Heart left ventricle (tissue), 16 donors: ENCODE measurements at regions not wholly inside any gene's neighbourhood (a gene's known extent, or its start where the extent isn't known, plus 50 kb on each side); places are given as distances from the start of the nearest gene placed in this dataset.

Experiments
- ATAC-seq, 4 donors: fragments of 200-7000 bp; cut with Tn5 transposase; one replicate each; pipeline ENCODE4 v1.9.1; 2020 to 2022; ENCODE audit warnings: moderate library complexity in 4 of 4, mild to moderate bottlenecking in 3 of 4, moderate number of reproducible peaks in 1 of 4
- DNase-seq, 5 donors: peaks; one replicate each; pipeline ENCODE4 v3.0.0-alpha.2; 2020
- H3K27ac ChIP-seq, 12 donors: fragments of 200-600 bp; sonication (generic) in 4 of 12; one replicate each; pipeline versions ENCODE4 v1.5.0 to v1.8.0; 2016 to 2022; ENCODE audit warnings: mild to moderate bottlenecking in 2 of 12
- H3K27me3 ChIP-seq, 9 donors: fragments of 200-600 bp; sonication (generic) in 2 of 9; one replicate each; pipeline versions ENCODE4 v1.5.1 to v1.8.0; 2016 to 2022; ENCODE audit warnings: mild to moderate bottlenecking in 3 of 9
- H3K36me3 ChIP-seq, 9 donors: fragments of 200-600 bp; sonication (generic) in 2 of 9; one replicate each; pipeline versions ENCODE4 v1.5.0 to v1.8.0; 2018 to 2022; ENCODE audit warnings: mild to moderate bottlenecking in 2 of 9
- H3K4me1 ChIP-seq, 12 donors: fragments of 200-600 bp; sonication (generic) in 4 of 12; one replicate each; pipeline versions ENCODE4 v1.5.0 to v1.8.0; 2016 to 2022; ENCODE audit warnings: mild to moderate bottlenecking in 3 of 12
- H3K4me3 ChIP-seq, 12 donors: fragments of 200-600 bp; sonication (generic) in 4 of 12; one replicate each; pipeline versions ENCODE4 v1.5.0 to v1.8.0; 2017 to 2022; ENCODE audit warnings: mild to moderate bottlenecking in 9 of 12, moderate library complexity in 4 of 12
- H3K9me3 ChIP-seq, 12 donors: fragments of 200-600 bp; sonication (generic) in 4 of 12; one replicate each; pipeline versions ENCODE4 v1.5.0 to v1.8.0; 2016 to 2022; ENCODE audit warnings: mild to moderate bottlenecking in 1 of 12
- POLR2A ChIP-seq, 2 donors: fragments of 450-650 bp; IDR thresholded peaks; one replicate each; pipeline ENCODE4 v1.6.1; 2017; ENCODE audit warnings: antibody characterized with exemption in 2 of 2, mild to moderate bottlenecking in 2 of 2, moderate library complexity in 2 of 2
- WGBS, 4 donors: extraction: QIAGEN DNeasy Blood & Tissue Kit in 2 of 4; methylation state at CpG; one replicate each; pipeline versions ENCODE4 v1.1.5 to v1.1.7; 2013 to 2018; 5-methylcytosine and 5-hydroxymethylcytosine counted together
- intact Hi-C, 10 donors: fragments of 100-400 bp; cut with DNase I; formaldehyde crosslinking; loops; one replicate each; pipeline versions ENCODE4 v1.11.1 to v1.14.2; 2022
- TF ChIP-seq, protein P1 (sequence below), 12 donors: fragments of 200-600 bp; sonication (generic) in 4 of 12; IDR thresholded peaks; one replicate each; pipeline versions ENCODE4 v1.5.0 to v1.8.0; 2018 to 2022; ENCODE audit warnings: antibody characterized with exemption in 12 of 12, mild to moderate bottlenecking in 5 of 12
- donor health status: ischemic (EF 13 %, LVEDD 7.1; RV severe dilation, severe dysfunction).
- donor health status: healthy with polysubstance abuse.
- donor health status: DM: no; HTN: yes; CAD: no.
- donor health status: DM: no; HTN: no; CAD: no.
- donor health status: ischemic (EF 25% LVEDD 6.9; RV normal size, moderate dysfunction).
- donor health status: ischemic (EF 25% LVEDD 5.7; RV mildly dilated, moderate dysfunction).
- donor health status: healthy.
- donor health status: DM: yes; HTN: yes; CAD: no.
- donor health status: ischemic (EF 35%, LVEDD 5.7; RV mildly dilated, moderate dysfunction).
- donor health status: nonischemic (EF 11% LVEDD 7.7; RV severe dilation, severe dysfunction).
- donor health status: DM: yes; HTN: yes; CAD: no.
- donor health status: PGD.
- donor health status: ischemic (EF 29% LVEDD 5.4; RV normal size, mild dysfunction).
- donor health status: nonischemic (EF 23%, LVEDD 6.1; RV moderate dilation, normal function).

DNA sequence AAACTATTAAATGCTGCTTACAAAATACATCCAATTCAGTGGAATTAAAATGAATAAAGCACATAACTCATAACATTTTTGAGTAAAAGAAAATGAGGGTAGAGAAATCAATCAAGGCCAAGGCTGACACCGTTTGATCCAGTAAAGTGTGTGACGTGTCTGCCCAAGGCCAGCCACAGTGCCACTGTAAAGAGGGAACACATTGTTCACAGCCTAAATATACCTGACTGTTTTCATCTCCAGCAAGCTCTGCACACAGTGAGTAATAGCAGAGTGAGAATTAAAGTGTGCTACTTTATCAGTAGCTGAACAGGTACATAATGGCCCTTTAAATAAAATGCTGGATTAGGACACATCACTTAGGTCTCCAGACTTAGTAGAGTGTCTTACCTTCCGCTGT is 130.8 kb upstream of the DPP6 start:
- Histone ChIP-seq H3K4me3 (no peak overlapping the region), H3K4me1 (no peaks in the 10 kb centered on the region), H3K9me3 (no peaks in the 10 kb centered on the region), H3K27ac (no peak overlapping the region), H3K36me3 (no peaks in the 10 kb centered on the region), H3K27me3 (no peaks in the 10 kb centered on the region)
- intact Hi-C loops = no loop called here
- no peak for TF ChIP-seq POLR2A (IDR thresholded peaks at IDR 0.05)
- TF ChIP-seq, protein P1, sequence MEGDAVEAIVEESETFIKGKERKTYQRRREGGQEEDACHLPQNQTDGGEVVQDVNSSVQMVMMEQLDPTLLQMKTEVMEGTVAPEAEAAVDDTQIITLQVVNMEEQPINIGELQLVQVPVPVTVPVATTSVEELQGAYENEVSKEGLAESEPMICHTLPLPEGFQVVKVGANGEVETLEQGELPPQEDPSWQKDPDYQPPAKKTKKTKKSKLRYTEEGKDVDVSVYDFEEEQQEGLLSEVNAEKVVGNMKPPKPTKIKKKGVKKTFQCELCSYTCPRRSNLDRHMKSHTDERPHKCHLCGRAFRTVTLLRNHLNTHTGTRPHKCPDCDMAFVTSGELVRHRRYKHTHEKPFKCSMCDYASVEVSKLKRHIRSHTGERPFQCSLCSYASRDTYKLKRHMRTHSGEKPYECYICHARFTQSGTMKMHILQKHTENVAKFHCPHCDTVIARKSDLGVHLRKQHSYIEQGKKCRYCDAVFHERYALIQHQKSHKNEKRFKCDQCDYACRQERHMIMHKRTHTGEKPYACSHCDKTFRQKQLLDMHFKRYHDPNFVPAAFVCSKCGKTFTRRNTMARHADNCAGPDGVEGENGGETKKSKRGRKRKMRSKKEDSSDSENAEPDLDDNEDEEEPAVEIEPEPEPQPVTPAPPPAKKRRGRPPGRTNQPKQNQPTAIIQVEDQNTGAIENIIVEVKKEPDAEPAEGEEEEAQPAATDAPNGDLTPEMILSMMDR (IDR thresholded peaks at IDR 0.05) = no peak
- ATAC-seq (peak in 2 of 4 donors; percentile 34 to 61), DNase-seq (no peak)
- 68 to 73% (median 70%) methylated on average over 3 of the region's 3 CpGs for WGBS, 4 donors

DNA sequence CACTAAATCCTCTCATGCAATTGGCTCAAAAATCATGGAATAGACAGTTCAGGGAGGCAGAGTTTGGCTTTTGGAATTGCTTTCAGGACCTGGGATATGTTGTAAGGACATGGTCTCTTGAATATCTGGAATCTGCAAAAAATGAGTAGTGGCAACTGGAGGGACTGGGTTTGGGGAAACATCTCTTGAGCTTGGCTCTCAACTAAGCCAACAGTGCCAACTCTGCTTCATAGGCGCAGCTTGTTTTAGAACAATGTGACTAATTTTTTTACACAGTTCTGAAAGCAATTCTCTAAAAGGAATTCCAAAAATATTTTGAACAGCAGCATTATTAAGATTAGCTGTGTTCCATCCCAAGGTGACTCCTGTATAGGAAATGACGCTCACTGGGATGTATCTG is 121.5 kb upstream of the DPP6 start:
- ATAC-seq = no peak
- Histone ChIP-seq H3K9me3 (no peaks in the 10 kb centered on the region), H3K27me3 (peaks cover 0 to 12% (median 0%) of the 10 kb centered on the region in 9 donors), H3K36me3 (no peaks in the 10 kb centered on the region), H3K4me1 (no peaks in the 10 kb centered on the region), H3K4me3 (no peak overlapping the region), H3K27ac (no peak overlapping the region)
- TF ChIP-seq, protein P1 (IDR thresholded peaks at IDR 0.05) = no peak
- no peak for TF ChIP-seq POLR2A (IDR thresholded peaks at IDR 0.05)
- WGBS, 4 donors = 64 to 77% (median 65%) methylated on average over 2 of the region's 2 CpGs
- DNase-seq = no peak
- intact Hi-C loops = no loop called here

DNA sequence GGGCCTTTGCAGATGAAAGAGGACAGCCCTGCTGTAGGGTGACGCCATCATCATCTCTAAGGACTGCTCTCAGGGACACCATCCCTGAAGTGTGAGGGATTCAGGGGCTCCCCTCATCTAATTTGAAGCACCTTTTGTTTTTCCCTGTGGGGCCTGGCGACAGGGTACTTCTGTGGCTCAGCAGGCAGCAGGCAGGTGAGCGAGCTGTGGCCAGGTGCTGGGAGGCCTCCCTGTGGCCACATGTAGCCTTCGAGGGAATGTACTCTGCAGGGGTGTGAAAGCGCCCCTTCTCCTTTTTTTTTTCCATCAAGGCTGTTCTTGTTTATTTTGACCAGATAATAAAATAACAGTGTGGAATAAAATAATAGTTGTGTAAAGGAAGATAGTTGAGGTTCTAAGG is 118.2 kb upstream of the DPP6 start:
- H3K27ac ChIP-seq = no peak overlapping the region
- no peaks in the 10 kb centered on the region for H3K36me3 ChIP-seq
- no peak overlapping the region for H3K4me3 ChIP-seq
- intact Hi-C loops = no loop called here
- no peaks in the 10 kb centered on the region for H3K9me3 ChIP-seq
- ATAC-seq (no peak), DNase-seq (no peak)
- H3K4me1 ChIP-seq = no peaks in the 10 kb centered on the region
- WGBS, 4 donors = 59 to 77% (median 66%) methylated on average over 5 of the region's 5 CpGs
- peaks cover 0 to 12% (median 0%) of the 10 kb centered on the region in 9 donors for H3K27me3 ChIP-seq
- no peak for TF ChIP-seq POLR2A (IDR thresholded peaks at IDR 0.05)
- TF ChIP-seq, protein P1 (IDR thresholded peaks at IDR 0.05) = no peak

DNA sequence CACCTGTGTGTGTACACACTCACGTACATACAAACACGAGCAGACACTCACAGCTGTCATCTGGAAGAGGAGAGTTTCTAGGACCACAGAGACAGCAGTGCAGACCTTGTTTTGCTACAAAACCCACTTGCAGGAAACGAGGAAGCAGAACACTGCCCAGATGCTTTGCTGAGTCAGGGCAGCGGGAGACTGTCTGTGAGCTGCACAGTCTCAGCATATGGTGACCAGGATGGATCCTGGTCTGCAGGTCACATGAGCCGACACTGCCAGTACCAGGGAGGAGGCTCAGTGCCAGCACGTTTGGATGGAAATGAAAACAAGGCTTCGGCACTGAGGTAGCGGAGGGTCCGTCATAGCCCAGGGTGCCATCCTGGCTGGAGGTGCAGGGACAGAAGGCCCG is 117.6 kb upstream of the DPP6 start:
- intact Hi-C loops = no loop called here
- Histone ChIP-seq H3K27ac (no peak overlapping the region), H3K4me3 (no peak overlapping the region), H3K9me3 (no peaks in the 10 kb centered on the region), H3K4me1 (no peaks in the 10 kb centered on the region), H3K27me3 (peaks cover 0 to 12% (median 0%) of the 10 kb centered on the region in 9 donors), H3K36me3 (no peaks in the 10 kb centered on the region)
- 51 to 64% (median 58%) methylated on average over 7 to 10 of the region's 10 CpGs for WGBS, 4 donors
- TF ChIP-seq, protein P1 (IDR thresholded peaks at IDR 0.05) = no peak
- TF ChIP-seq POLR2A (IDR thresholded peaks at IDR 0.05) = no peak
- ATAC-seq (no peak), DNase-seq (no peak)
